Posterior cingulate gyrus (tissue), 11 donors: ENCODE measurements at regions not wholly inside any gene's neighbourhood (a gene's known extent, or its start where the extent isn't known, plus 50 kb on each side); places are given as distances from the start of the nearest gene placed in this dataset.
"Not testable (repeated sequence)": the region's sequence is repeated elsewhere in the genome, so short reads cannot be mapped to it uniquely, and the experiment has no call there.

Source experiments
- DNase-seq, 10 donors: peaks; one replicate each; pipeline versions ENCODE4 v3.0.0 to v3.0.0-alpha.2; 2020 to 2021; ENCODE audit warnings: mixed read lengths in 3 of 10
- intact Hi-C: fragments of 100-400 bp; cut with DNase I; formaldehyde crosslinking; loops from one replicate; pipeline ENCODE4 v1.15.1; 2023

GRCh38 chr3:193943851-193944517 is 192.0 kb upstream of the HES1 start:
- no peak for DNase-seq
- intact Hi-C loops, result no loop called here

- intact Hi-C loops, result no loop called here
- DNase-seq, result no peak
Measured at GRCh38 chr3:193944518-193944884, 191.4 kb upstream of the HES1 start.

DNA sequence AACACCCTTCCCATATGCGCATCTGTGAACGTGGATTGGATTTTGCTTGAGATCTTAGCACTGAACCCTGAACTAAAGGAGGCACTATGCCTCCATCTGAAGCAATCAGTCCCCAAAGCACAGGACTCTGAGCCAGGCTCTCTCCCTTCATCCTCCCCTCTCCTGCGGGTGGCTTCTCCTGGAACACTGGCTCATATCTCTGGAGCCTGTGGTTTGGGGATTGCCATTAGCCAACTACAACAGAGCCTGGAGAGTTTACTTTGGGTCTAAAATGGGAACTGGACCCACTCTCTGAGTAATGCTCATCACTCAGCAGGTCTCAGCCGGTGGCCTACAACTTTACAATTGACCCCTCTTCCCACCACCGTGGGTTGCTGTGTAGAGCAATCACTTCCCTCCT is 190.8 kb upstream of the HES1 start:
- DNase-seq, result no peak

DNA sequence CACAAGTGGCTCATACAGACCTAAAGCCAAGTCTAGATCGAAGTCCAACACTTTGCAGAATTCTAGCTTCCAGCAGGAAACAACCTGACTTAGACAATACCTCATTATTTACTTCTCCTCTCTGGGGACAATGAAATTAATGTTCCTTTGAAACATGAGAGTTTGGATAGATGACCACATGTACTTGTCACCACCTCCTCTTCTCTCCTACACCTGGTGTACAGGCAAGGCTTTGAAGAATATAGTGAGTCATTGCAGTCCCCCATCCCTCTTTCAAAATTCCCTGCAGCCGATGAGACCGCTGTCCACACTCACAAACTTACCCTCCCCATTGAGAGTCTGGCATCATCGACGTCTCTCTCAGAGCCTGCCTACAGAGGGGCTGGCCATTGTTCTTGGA is 189.0 kb upstream of the HES1 start:
- intact Hi-C loops, result no loop called here
- DNase-seq, result no peak

More for the DNA sequence above, 190.8 kb upstream of the HES1 start:
- intact Hi-C loops, result no loop called here

DNA sequence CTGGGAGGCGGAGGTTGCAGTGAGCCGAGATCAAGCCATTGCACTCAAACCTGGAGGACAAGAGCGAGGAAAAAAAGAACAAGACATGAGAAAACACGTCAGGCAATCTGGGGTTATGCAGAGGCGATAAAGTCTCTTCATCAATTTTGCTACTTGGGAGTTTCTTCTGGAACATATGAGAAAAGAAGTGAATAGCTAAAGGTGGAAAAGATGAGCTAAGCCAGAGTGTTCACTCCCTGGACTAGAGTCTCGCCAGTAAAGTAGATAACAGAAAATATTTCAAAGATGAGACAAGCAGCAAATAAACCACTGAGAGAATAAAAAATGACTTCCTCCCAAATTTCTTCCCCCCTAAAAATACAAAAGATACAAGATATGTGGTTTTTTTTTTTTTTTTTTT is 188.4 kb upstream of the HES1 start:
- DNase-seq, result no peak
- intact Hi-C loops, result no loop called here

GRCh38 chr3:193948459-193948858 is 187.5 kb upstream of the HES1 start:
- intact Hi-C loops, result no loop called here
- no peak for DNase-seq

DNA sequence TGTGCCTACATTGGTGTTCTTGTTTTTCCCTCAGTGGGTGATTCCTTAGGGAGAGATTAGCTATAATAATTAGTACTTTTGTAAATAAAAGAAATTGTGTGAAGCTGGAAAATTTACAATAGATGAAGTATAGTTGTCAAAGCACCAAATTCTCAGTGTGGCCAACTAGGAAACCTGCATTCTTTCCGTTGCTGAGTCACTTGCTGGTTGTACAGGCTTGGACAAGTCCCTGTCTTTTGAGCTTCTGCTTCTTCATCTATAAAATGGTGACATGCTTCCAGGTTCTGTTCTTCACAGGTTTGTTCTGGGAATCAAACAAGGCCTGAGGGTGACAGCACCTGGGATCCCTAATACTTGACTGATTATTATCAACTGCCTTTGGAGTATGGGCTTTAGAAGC is 184.1 kb upstream of the HES1 start:
- intact Hi-C loops, result no loop called here
- no peak for DNase-seq

DNA sequence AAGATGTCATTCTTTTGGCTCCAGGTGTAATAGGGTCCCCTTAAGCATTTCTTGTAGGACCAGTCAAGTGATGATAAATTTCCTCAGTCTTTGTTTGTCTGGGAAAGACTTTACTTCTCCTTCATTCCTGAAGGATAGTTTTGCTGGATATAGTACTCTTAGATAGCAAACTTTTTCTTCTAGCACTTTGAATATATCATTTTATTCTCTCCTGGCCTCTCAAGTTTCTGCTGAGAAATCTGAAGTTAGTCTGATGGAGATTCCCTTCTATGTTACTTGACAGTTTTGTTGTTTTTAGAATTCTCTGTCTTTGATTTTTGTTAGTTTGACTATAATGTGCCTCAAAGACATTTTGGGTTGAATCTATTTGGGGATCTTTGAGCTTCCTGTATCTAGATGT is 181.2 kb upstream of the HES1 start:
- no peak for DNase-seq
- intact Hi-C loops, result no loop called here

GRCh38 chr3:193955719-193956118 is 180.2 kb upstream of the HES1 start:
- DNase-seq, result no peak
- intact Hi-C loops, result no loop called here

DNA sequence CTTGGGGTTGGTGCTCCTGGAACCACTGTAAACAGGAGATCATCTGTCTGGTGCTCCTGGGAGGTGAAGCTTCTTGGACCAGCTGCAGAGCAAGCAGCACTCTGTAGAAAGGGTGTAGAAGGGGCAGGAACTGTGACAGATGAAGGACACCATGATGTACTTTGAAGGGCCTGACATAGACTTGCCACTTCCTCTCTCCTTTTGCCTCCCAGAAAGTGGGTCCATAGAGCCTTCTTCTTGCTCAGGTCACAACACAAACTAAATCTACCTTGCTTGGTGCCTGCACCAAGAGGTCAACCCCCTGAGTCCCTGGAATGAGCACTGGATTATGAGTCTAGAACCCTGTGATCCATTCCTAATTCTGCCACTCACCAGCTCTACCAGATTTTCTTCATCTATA is 176.1 kb upstream of the HES1 start:
- no peak for DNase-seq
- intact Hi-C loops, result loop anchor here (10.0 kb wide), 2 partner anchors 115 to 355 kb away; no protein-coding TSS in a partner anchor

GRCh38 chr3:193960487-193961274 is 175.3 kb upstream of the HES1 start:
- intact Hi-C loops, result loop anchor here (10.0 kb wide), 2 partner anchors 114 to 354 kb away; no protein-coding TSS in a partner anchor
- DNase-seq, result peak in 5 of 10 donors; percentile 23 to 48 (median 33)

DNA sequence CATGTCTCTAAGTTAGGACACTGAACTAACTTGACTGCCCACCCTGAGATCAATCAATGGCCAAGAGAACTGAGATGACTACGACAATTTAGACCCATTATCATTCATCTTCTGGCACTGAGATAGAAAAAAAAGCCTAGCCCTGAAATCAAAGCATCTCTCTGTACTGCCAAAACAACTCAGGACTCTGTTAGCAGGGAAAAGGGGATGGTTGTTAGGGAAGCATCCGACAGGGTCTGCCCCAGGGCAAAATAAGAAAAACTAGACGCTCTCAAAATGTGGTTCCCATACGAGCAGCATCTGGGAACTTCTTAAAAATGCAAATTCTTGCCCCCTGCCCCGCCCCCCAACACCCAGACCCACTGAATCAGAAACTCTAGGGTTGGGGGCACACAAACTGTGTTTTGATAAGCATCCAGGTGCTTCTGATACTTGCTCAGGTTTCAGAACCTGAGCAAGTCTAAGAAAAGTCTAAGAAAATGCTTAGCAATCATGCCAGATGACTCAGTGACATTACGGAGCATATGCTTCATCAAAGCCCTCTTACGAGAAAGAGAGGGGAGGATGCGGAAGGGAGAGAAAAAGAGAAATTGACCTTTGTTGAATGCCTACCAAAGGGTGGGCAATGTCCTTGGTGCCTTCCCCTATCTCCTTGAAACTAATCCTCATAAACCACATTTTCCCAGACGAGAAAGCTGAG is 172.8 kb upstream of the HES1 start:
- intact Hi-C loops, result loop anchor here (10.0 kb wide), 2 partner anchors 112 to 352 kb away; no protein-coding TSS in a partner anchor
- DNase-seq, result no peak

GRCh38 chr3:193963808-193964516 is 172.0 kb upstream of the HES1 start:
- no peak for DNase-seq
- intact Hi-C loops, result loop anchor here (10.0 kb wide), 2 partner anchors 111 to 351 kb away; no protein-coding TSS in a partner anchor

DNA sequence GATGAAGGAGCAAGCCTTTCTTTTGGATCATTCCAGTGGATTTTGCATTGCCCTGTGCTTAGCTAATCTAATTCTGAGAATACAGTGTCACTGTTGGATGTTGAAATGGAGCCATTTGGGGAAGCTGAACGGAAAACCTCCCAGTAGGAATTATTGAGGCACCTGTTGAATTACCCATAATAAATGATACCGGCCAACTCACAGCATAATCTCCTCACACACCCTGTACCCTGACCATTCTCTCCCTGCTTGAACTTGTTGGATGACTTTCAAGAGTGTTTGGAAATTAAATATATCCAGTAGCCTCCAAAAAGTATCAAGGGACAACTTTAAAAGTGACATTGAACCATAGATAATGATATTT is 171.4 kb upstream of the HES1 start:
- intact Hi-C loops, result loop anchor here (10.0 kb wide), 2 partner anchors 110 to 350 kb away; no protein-coding TSS in a partner anchor
- no peak for DNase-seq

DNA sequence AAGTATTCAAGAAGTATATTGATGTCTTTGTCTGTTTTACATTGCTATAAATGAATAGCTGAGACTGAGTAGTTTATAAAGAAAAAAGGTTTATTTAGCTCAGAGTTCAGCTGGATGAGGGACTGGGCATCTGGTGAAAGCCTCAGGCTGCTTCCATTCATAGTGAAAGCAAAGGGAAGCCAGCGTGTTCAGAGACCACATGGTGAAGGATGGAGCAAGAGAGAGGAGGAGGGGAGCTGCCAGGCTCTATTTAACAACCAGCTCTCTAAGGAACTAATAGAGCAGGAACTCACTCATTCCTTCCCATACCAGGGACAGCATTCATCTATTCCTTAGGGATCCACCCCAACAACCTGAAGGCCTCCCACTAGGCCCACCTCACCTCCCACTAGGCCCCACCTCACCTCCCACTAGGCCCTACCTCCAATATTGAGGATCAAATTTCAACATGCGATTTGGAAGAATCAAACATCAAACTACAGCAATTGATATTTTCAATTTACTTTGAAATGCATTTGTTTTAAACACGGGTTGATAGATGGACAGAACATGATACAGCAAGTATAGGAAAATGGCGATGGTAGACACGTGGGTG is 167.5 kb upstream of the HES1 start:
- intact Hi-C loops, result loop anchor here (10.0 kb wide), 2 partner anchors 106 to 346 kb away; no protein-coding TSS in a partner anchor

DNA sequence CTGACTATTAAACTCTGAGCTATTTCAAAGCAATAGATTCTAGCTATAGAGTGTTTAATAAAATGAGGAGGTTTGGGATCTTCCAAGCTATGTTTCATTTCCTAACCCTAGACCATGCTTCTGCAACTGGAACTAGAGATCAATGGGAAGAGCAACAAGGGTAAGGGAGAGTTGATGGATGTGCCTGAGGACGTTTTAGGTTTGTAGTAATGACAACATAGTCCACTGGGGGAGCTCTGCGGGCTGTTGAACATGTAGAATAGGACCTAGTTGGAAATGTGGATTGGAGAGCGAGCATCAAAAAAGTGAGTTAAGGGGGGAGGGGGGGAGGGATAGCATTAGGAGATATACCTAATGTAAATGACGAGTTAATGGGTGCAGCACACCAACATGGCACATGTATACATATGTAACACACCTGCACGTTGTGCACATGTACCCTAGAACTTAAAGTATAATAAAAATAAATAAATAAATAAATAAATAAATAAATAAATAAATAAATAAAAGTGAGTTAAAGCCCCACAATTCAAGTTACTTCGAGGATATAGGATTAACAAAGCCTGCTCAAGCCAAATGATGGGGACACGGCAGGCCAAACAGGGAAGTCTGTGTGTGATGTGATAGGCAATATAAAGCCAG is 165.7 kb upstream of the HES1 start:
- DNase-seq, intact Hi-C loops: not testable (repeated sequence)

More for the DNA sequence above, 167.5 kb upstream of the HES1 start:
- no peak for DNase-seq

- intact Hi-C loops, result no loop called here
- DNase-seq, result no peak
Measured at GRCh38 chr3:193970773-193971206, 165.2 kb upstream of the HES1 start.

DNA sequence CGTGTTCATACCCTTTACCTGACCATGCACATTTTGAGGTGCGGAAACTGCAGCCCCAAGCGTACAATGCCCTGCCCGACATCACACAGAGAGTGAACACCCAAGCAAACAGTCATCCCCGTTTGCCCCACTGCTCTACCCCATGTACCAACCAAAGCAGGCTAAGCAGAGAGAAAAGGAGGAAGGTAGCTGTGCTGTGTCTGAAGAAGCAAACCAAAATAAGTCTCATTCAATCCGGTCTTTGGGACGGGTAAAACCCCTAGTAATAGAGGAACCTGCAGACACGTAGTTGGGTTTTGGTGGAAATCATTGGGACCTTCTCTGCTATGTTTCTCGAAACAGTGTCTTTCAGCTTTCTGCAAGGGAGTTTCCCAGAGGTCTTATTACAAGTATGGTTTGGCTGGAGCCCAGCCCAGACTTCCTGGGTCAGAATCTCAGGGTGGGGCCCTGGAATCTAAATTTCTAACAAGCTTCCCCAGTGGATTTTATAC is 164.6 kb upstream of the HES1 start:
- no peak for DNase-seq
- intact Hi-C loops, result no loop called here

DNA sequence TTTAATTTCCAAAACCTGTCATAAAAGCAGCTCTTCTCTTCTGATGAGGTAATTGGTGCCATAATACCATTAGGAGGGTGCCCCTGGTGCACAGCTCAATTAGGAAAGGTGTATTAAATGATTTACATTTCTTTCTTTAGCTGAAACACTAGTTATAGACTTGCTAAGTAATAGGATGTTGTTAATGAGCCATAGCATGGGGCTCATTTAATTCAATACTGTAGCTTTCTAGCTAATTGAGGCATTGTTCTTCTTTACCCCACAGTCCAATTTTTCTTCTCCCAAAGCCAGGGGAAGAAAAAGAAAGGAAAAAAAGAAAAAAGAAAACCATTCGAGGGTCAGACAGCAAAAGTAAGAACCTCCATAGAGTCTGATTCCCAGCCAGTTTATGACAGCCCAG is 164.0 kb upstream of the HES1 start:
- DNase-seq, result no peak
- intact Hi-C loops, result no loop called here
